Keratinocyte (primary cell): ENCODE measurements at regions not wholly inside any gene's neighbourhood (a gene's known extent, or its start where the extent isn't known, plus 50 kb on each side); places are given as distances from the start of the nearest gene placed in this dataset.

Source experiments
- DNase-seq: peaks from one replicate; pipeline ENCODE4 v3.0.0-alpha.2; 2011; ENCODE audit warnings: low read depth, missing footprints, low spot score
- FAIRE-seq: peaks from 2 replicates; lab custom pipeline; 2011; peaks lifted over from hg19 to GRCh38; lab: Jason Lieb, UNC
- H2AFZ ChIP-seq: 2 replicates; pipeline ENCODE4 v1.6.0; 2012; ENCODE audit warnings: low read length, control low read depth, inconsistent platforms; ENCODE audit not compliant: control insufficient read depth
- H3K27ac ChIP-seq: 2 replicates; pipeline ENCODE4 v1.5.1; 2011; ENCODE audit warnings: low read length; ENCODE audit not compliant: control insufficient read depth, insufficient read depth
- H3K27me3 ChIP-seq: 3 replicates; pipeline ENCODE4 v1.6.0; 2011; ENCODE audit warnings: low read length; ENCODE audit not compliant: control insufficient read depth, insufficient read depth; ENCODE audit errors: extremely low read depth
- H3K36me3 ChIP-seq, 2 experiments: 2 replicates in 1 of 2; 3 replicates in 1 of 2; pipeline ENCODE4 v1.5.1; 2011; ENCODE audit warnings: low read length in 2 of 2, mild to moderate bottlenecking in 1 of 2; ENCODE audit not compliant: control insufficient read depth in 2 of 2, insufficient read depth in 2 of 2; ENCODE audit errors: extremely low read depth in 1 of 2
- H3K4me1 ChIP-seq: 3 replicates; pipeline ENCODE4 v1.5.1; 2011; ENCODE audit warnings: low read length; ENCODE audit not compliant: control insufficient read depth, insufficient read depth; ENCODE audit errors: extremely low read depth
- H3K4me2 ChIP-seq: 3 replicates; pipeline ENCODE4 v1.6.0; 2011; ENCODE audit warnings: low read depth, low read length; ENCODE audit not compliant: control insufficient read depth, insufficient read depth; ENCODE audit errors: extremely low read depth
- H3K4me3 ChIP-seq, 3 experiments: fragments of 200-600 bp in 1 of 3; sonication (generic) in 1 of 3; 2 replicates in 2 of 3; 3 replicates in 1 of 3; pipeline ENCODE4 v1.5.1; 2011 to 2016; ENCODE audit warnings: low read length in 3 of 3, mild to moderate bottlenecking in 3 of 3, control low read depth in 2 of 3, inconsistent platforms in 1 of 3, low read depth in 1 of 3, mixed read lengths in 1 of 3, mixed run types in 1 of 3, moderate library complexity in 1 of 3; ENCODE audit not compliant: control insufficient read depth in 2 of 3, insufficient read depth in 2 of 3; ENCODE audit errors: extremely low read depth in 1 of 3
- H3K79me2 ChIP-seq: 2 replicates; pipeline ENCODE4 v1.6.0; 2012; ENCODE audit warnings: low read length; ENCODE audit not compliant: control insufficient read depth, insufficient read depth
- H3K9ac ChIP-seq: 3 replicates; pipeline ENCODE4 v1.6.0; 2011; ENCODE audit warnings: low read length; ENCODE audit not compliant: control insufficient read depth, insufficient read depth; ENCODE audit errors: extremely low read depth
- H3K9me1 ChIP-seq: 3 replicates; pipeline ENCODE4 v1.6.0; 2011; ENCODE audit warnings: low read length; ENCODE audit not compliant: control insufficient read depth, insufficient read depth; ENCODE audit errors: extremely low read depth
- H3K9me3 ChIP-seq: 2 replicates; pipeline ENCODE4 v1.5.1; 2012; ENCODE audit warnings: low read depth, low read length; ENCODE audit not compliant: control insufficient read depth
- H4K20me1 ChIP-seq: 3 replicates; pipeline ENCODE4 v1.6.0; 2011; ENCODE audit warnings: low read length; ENCODE audit not compliant: control insufficient read depth, insufficient read depth; ENCODE audit errors: extremely low read depth
- CTCF ChIP-seq, 3 experiments: IDR thresholded peaks in 1 of 3; conservative IDR thresholded peaks in 1 of 3; optimal IDR thresholded peaks in 1 of 3; 2 replicates in 2 of 3; 3 replicates in 1 of 3; pipeline versions ENCODE3 to v1.5.1; 2011; ENCODE audit warnings: low read length in 3 of 3, mild to moderate bottlenecking in 3 of 3, moderate library complexity in 2 of 3, control low read depth in 1 of 3, inconsistent platforms in 1 of 3; ENCODE audit not compliant: insufficient read depth in 2 of 3; ENCODE audit errors: extremely low read depth in 1 of 3
- EZH2 ChIP-seq: IDR thresholded peaks from one replicate; pipeline ENCODE4 v1.6.1; 2012; ENCODE audit warnings: inconsistent platforms, mild to moderate bottlenecking, low read length, moderate library complexity
- dilution Hi-C: fragments of 300-500 bp; cut with MboI; formaldehyde crosslinking; loops from one replicate; pipeline ENCODE4 v1.7.0; 2020; ENCODE audit warnings: low sequenced_read_pairs; ENCODE audit not compliant: extremely low pct_ligation_motif_present

GRCh38 chr19:28316464-28316863 is 896.5 kb downstream of the UQCRFS1 start:
- TF ChIP-seq CTCF (optimal IDR thresholded peaks at IDR 0.05 in 1 of 3, IDR thresholded peaks at IDR 0.05 in 1 of 3, conservative IDR thresholded peaks at IDR 0.05 in 1 of 3; ENCODE audit: extremely low read depth in 1 of 3, insufficient read depth in 2 of 3, low read length in 3 of 3) (no peak), EZH2 (no peak)

GRCh38 chr19:28314756-28315155 is 898.2 kb downstream of the UQCRFS1 start:
- no peak overlapping the region for H3K4me2 ChIP-seq
- H3K4me3 ChIP-seq = no peak overlapping the region
- TF ChIP-seq EZH2 (no peak), CTCF (optimal IDR thresholded peaks at IDR 0.05 in 1 of 3, IDR thresholded peaks at IDR 0.05 in 1 of 3, conservative IDR thresholded peaks at IDR 0.05 in 1 of 3; ENCODE audit: extremely low read depth in 1 of 3, insufficient read depth in 2 of 3, low read length in 3 of 3) (no peak)
- dilution Hi-C loops = no loop called here
- H4K20me1 ChIP-seq = no peaks in the 10 kb centered on the region
- no peaks in the 10 kb centered on the region for H3K9me1 ChIP-seq
- H3K27me3 ChIP-seq = no peaks in the 10 kb centered on the region
- no peaks in the 10 kb centered on the region for H3K4me1 ChIP-seq
- H2AFZ ChIP-seq = no peak overlapping the region
- H3K9ac ChIP-seq = no peak overlapping the region
- no peaks in the 10 kb centered on the region for H3K9me3 ChIP-seq
- DNase-seq = no peak
- FAIRE-seq = no peak
- H3K36me3 ChIP-seq = no peaks in the 10 kb centered on the region
- no peak overlapping the region for H3K27ac ChIP-seq
- no peaks in the 10 kb centered on the region for H3K79me2 ChIP-seq

More at GRCh38 chr19:28316464-28316863, 896.5 kb downstream of the UQCRFS1 start:
- Histone ChIP-seq H3K4me1 (no peaks in the 10 kb centered on the region), H3K79me2 (no peaks in the 10 kb centered on the region), H4K20me1 (no peaks in the 10 kb centered on the region), H3K27me3 (no peaks in the 10 kb centered on the region), H3K4me2 (no peak overlapping the region), H3K4me3 (no peak overlapping the region), H3K36me3 (no peaks in the 10 kb centered on the region), H3K9me1 (no peaks in the 10 kb centered on the region), H3K9ac (no peak overlapping the region), H3K27ac (no peak overlapping the region), H2AFZ (no peak overlapping the region), H3K9me3 (no peaks in the 10 kb centered on the region)
- FAIRE-seq (no peak), DNase-seq (no peak)
- dilution Hi-C loops = no loop called here
